ENCODE measurements at regions not wholly inside any gene's neighbourhood (a gene's known extent, or its start where the extent isn't known, plus 50 kb on each side); places are given as distances from the start of the nearest gene placed in this dataset.

- no peaks in the 10 kb centered on the region for H3K36me3 Mint-ChIP-seq (ENCODE audit: insufficient read depth)
- no peaks in the 10 kb centered on the region for H3K9me3 Mint-ChIP-seq
- H3K4me1 Mint-ChIP-seq = no peaks in the 10 kb centered on the region
- H3K27ac Mint-ChIP-seq (ENCODE audit: low read depth) = no peak overlapping the region
- ATAC-seq (replicated peaks; ENCODE audit: extremely low read depth, poor library complexity, severe bottlenecking) (no peak), DNase-seq (ENCODE audit: low spot score in 2 of 2) (no peak)
- no peaks in the 10 kb centered on the region for H3K27me3 Mint-ChIP-seq
- H3K4me3 Mint-ChIP-seq = no peak overlapping the region
These were observed 1548.8 kb upstream of the LRRTM1 start for GRCh38 chr2:81853341-81853740.

GRCh38 chr2:81852651-81853050 lies 1548.1 kb upstream of the LRRTM1 start:
- Mint-ChIP-seq H3K9me3 (peaks cover 3% of the 10 kb centered on the region), H3K27ac (ENCODE audit: low read depth) (no peak overlapping the region), H3K36me3 (ENCODE audit: insufficient read depth) (no peaks in the 10 kb centered on the region), H3K4me3 (no peak overlapping the region), H3K4me1 (no peaks in the 10 kb centered on the region), H3K27me3 (no peaks in the 10 kb centered on the region)
- DNase-seq (ENCODE audit: low spot score in 2 of 2) (no peak), ATAC-seq (replicated peaks; ENCODE audit: extremely low read depth, poor library complexity, severe bottlenecking) (no peak)

GRCh38 chr2:81839780-81840179 lies 1535.2 kb upstream of the LRRTM1 start:
- H3K36me3 Mint-ChIP-seq (ENCODE audit: insufficient read depth) = no peaks in the 10 kb centered on the region
- H3K9me3 Mint-ChIP-seq = peaks cover 26% of the 10 kb centered on the region

GRCh38 chr2:81835321-81836000 lies 1530.9 kb upstream of the LRRTM1 start:
- Mint-ChIP-seq H3K36me3 (ENCODE audit: insufficient read depth) (no peaks in the 10 kb centered on the region), H3K4me3 (no peak overlapping the region), H3K27me3 (no peaks in the 10 kb centered on the region), H3K9me3 (peaks cover 19% of the 10 kb centered on the region), H3K27ac (ENCODE audit: low read depth) (no peak overlapping the region), H3K4me1 (no peaks in the 10 kb centered on the region)
- ATAC-seq (replicated peaks; ENCODE audit: extremely low read depth, poor library complexity, severe bottlenecking) = no peak
- no peak for DNase-seq (ENCODE audit: low spot score in 2 of 2)

More at GRCh38 chr2:81839780-81840179, 1535.2 kb upstream of the LRRTM1 start:
- DNase-seq (ENCODE audit: low spot score in 2 of 2) (no peak), ATAC-seq (replicated peaks; ENCODE audit: extremely low read depth, poor library complexity, severe bottlenecking) (no peak)
- Mint-ChIP-seq H3K27me3 (no peaks in the 10 kb centered on the region), H3K27ac (ENCODE audit: low read depth) (no peak overlapping the region), H3K4me3 (no peak overlapping the region), H3K4me1 (no peaks in the 10 kb centered on the region)

- no peaks in the 10 kb centered on the region for H3K4me1 Mint-ChIP-seq
- H3K27ac Mint-ChIP-seq (ENCODE audit: low read depth) = no peak overlapping the region
- no peak overlapping the region for H3K4me3 Mint-ChIP-seq
- DNase-seq (ENCODE audit: low spot score in 2 of 2) (no peak), ATAC-seq (replicated peaks; ENCODE audit: extremely low read depth, poor library complexity, severe bottlenecking) (no peak)
- H3K36me3 Mint-ChIP-seq (ENCODE audit: insufficient read depth) = no peaks in the 10 kb centered on the region
- H3K9me3 Mint-ChIP-seq = peaks cover 30% of the 10 kb centered on the region
- H3K27me3 Mint-ChIP-seq = no peaks in the 10 kb centered on the region
These were observed 1482.3 kb upstream of the LRRTM1 start for GRCh38 chr2:81786811-81787210.

GRCh38 chr2:81767187-81767912 lies 1462.8 kb upstream of the LRRTM1 start:
- Mint-ChIP-seq H3K36me3 (ENCODE audit: insufficient read depth) (no peaks in the 10 kb centered on the region), H3K9me3 (peaks cover 40% of the 10 kb centered on the region), H3K27ac (ENCODE audit: low read depth) (no peak overlapping the region), H3K27me3 (no peaks in the 10 kb centered on the region), H3K4me1 (no peaks in the 10 kb centered on the region), H3K4me3 (no peak overlapping the region)
- no peak for DNase-seq (ENCODE audit: low spot score in 2 of 2)
- ATAC-seq (replicated peaks; ENCODE audit: extremely low read depth, poor library complexity, severe bottlenecking) = no peak

- Mint-ChIP-seq H3K36me3 (ENCODE audit: insufficient read depth) (no peaks in the 10 kb centered on the region), H3K27ac (ENCODE audit: low read depth) (no peak overlapping the region), H3K27me3 (no peaks in the 10 kb centered on the region), H3K4me3 (no peak overlapping the region), H3K9me3 (peaks cover 21% of the 10 kb centered on the region), H3K4me1 (no peaks in the 10 kb centered on the region)
- ATAC-seq (replicated peaks; ENCODE audit: extremely low read depth, poor library complexity, severe bottlenecking) = no peak
- DNase-seq (ENCODE audit: low spot score in 2 of 2) = no peak
These were observed 1443.0 kb upstream of the LRRTM1 start for GRCh38 chr2:81747481-81748070.

- DNase-seq (ENCODE audit: low spot score in 2 of 2) = no peak
- no peaks in the 10 kb centered on the region for H3K4me1 Mint-ChIP-seq
These were observed 1435.4 kb upstream of the LRRTM1 start for GRCh38 chr2:81739966-81740365.

GRCh38 chr2:81734981-81735380 lies 1430.4 kb upstream of the LRRTM1 start:
- Mint-ChIP-seq H3K9me3 (peaks cover 29% of the 10 kb centered on the region), H3K4me1 (no peaks in the 10 kb centered on the region), H3K27ac (ENCODE audit: low read depth) (no peak overlapping the region), H3K4me3 (no peak overlapping the region), H3K36me3 (ENCODE audit: insufficient read depth) (no peaks in the 10 kb centered on the region), H3K27me3 (no peaks in the 10 kb centered on the region)
- ATAC-seq (replicated peaks; ENCODE audit: extremely low read depth, poor library complexity, severe bottlenecking) (no peak), DNase-seq (ENCODE audit: low spot score in 2 of 2) (no peak)

More at GRCh38 chr2:81739966-81740365, 1435.4 kb upstream of the LRRTM1 start:
- Mint-ChIP-seq H3K4me3 (no peak overlapping the region), H3K27me3 (no peaks in the 10 kb centered on the region), H3K36me3 (ENCODE audit: insufficient read depth) (no peaks in the 10 kb centered on the region), H3K27ac (ENCODE audit: low read depth) (no peak overlapping the region), H3K9me3 (peaks cover 19% of the 10 kb centered on the region)
- no peak for ATAC-seq (replicated peaks; ENCODE audit: extremely low read depth, poor library complexity, severe bottlenecking)

- H3K36me3 Mint-ChIP-seq (ENCODE audit: insufficient read depth) = no peaks in the 10 kb centered on the region
- ATAC-seq (replicated peaks; ENCODE audit: extremely low read depth, poor library complexity, severe bottlenecking) (no peak), DNase-seq (ENCODE audit: low spot score in 2 of 2) (no peak)
- H3K27me3 Mint-ChIP-seq = no peaks in the 10 kb centered on the region
- no peak overlapping the region for H3K27ac Mint-ChIP-seq (ENCODE audit: low read depth)
- H3K4me3 Mint-ChIP-seq = no peak overlapping the region
- H3K4me1 Mint-ChIP-seq = no peaks in the 10 kb centered on the region
- peaks cover 38% of the 10 kb centered on the region for H3K9me3 Mint-ChIP-seq
These were observed 1410.3 kb upstream of the LRRTM1 start for GRCh38 chr2:81714817-81715216.

- H3K36me3 Mint-ChIP-seq (ENCODE audit: insufficient read depth) = no peaks in the 10 kb centered on the region
- DNase-seq (ENCODE audit: low spot score in 2 of 2) (no peak), ATAC-seq (replicated peaks; ENCODE audit: extremely low read depth, poor library complexity, severe bottlenecking) (no peak)
- no peak overlapping the region for H3K27ac Mint-ChIP-seq (ENCODE audit: low read depth)
- H3K27me3 Mint-ChIP-seq = no peaks in the 10 kb centered on the region
- H3K4me3 Mint-ChIP-seq = no peak overlapping the region
- H3K9me3 Mint-ChIP-seq = peaks cover 25% of the 10 kb centered on the region
- no peaks in the 10 kb centered on the region for H3K4me1 Mint-ChIP-seq
These were observed 1402.3 kb upstream of the LRRTM1 start for GRCh38 chr2:81706856-81707255.

- ATAC-seq (replicated peaks; ENCODE audit: extremely low read depth, poor library complexity, severe bottlenecking) (no peak), DNase-seq (ENCODE audit: low spot score in 2 of 2) (no peak)
- H3K9me3 Mint-ChIP-seq = peaks cover 15% of the 10 kb centered on the region
- H3K36me3 Mint-ChIP-seq (ENCODE audit: insufficient read depth) = no peaks in the 10 kb centered on the region
- no peak overlapping the region for H3K27ac Mint-ChIP-seq (ENCODE audit: low read depth)
- no peak overlapping the region for H3K4me3 Mint-ChIP-seq
- no peaks in the 10 kb centered on the region for H3K4me1 Mint-ChIP-seq
- H3K27me3 Mint-ChIP-seq = no peaks in the 10 kb centered on the region
These were observed 1399.3 kb upstream of the LRRTM1 start for GRCh38 chr2:81703831-81704230.

- ATAC-seq (replicated peaks; ENCODE audit: extremely low read depth, poor library complexity, severe bottlenecking) (no peak), DNase-seq (ENCODE audit: low spot score in 2 of 2) (no peak)
- no peak overlapping the region for H3K27ac Mint-ChIP-seq (ENCODE audit: low read depth)
- peaks cover 14% of the 10 kb centered on the region for H3K9me3 Mint-ChIP-seq
- no peaks in the 10 kb centered on the region for H3K27me3 Mint-ChIP-seq
- H3K4me1 Mint-ChIP-seq = no peaks in the 10 kb centered on the region
- no peaks in the 10 kb centered on the region for H3K36me3 Mint-ChIP-seq (ENCODE audit: insufficient read depth)
- no peak overlapping the region for H3K4me3 Mint-ChIP-seq
These were observed 1388.0 kb upstream of the LRRTM1 start for GRCh38 chr2:81692566-81692965.

Data from central memory CD8-positive, alpha-beta T cell (primary cell).